Thyroid gland (tissue), 4 donors: ENCODE measurements at regions not wholly inside any gene's neighbourhood (a gene's known extent, or its start where the extent isn't known, plus 50 kb on each side); places are given as distances from the start of the nearest gene placed in this dataset.

ENCODE experiments used
- CTCF ChIP-seq, 6 experiments: fragments of 200-600 bp in 3 of 6; fragments of 450-650 bp in 3 of 6; sonication (generic) in 3 of 6; IDR thresholded peaks; one replicate each; pipeline ENCODE4 v1.5.1; 2016 to 2019; ENCODE audit warnings: antibody characterized with exemption in 6 of 6, mild to moderate bottlenecking in 2 of 6, inconsistent platforms in 1 of 6, moderate library complexity in 1 of 6
- POLR2A ChIP-seq, 2 donors: fragments of 450-650 bp; IDR thresholded peaks; one replicate each; pipeline ENCODE4 v1.6.1; 2017; ENCODE audit warnings: antibody characterized with exemption in 2 of 2, mild to moderate bottlenecking in 2 of 2, moderate library complexity in 1 of 2

GRCh38 chr11:11003226-11003625 lies 145.4 kb upstream of the ZBED5 start:
- TF ChIP-seq CTCF (IDR thresholded peaks at IDR 0.05) (no peak), POLR2A (IDR thresholded peaks at IDR 0.05) (no peak)
